NCI-H1417 treated with DMSO at 0.1 percent for 48 hours (cell line): ENCODE measurements at regions not wholly inside any gene's neighbourhood (a gene's known extent, or its start where the extent isn't known, plus 50 kb on each side); places are given as distances from the start of the nearest gene placed in this dataset.

ENCODE experiments used
- DNase-seq: peaks from one replicate; lab custom pipeline; 2025; lab: John Stamatoyannopoulos, UW

DNA sequence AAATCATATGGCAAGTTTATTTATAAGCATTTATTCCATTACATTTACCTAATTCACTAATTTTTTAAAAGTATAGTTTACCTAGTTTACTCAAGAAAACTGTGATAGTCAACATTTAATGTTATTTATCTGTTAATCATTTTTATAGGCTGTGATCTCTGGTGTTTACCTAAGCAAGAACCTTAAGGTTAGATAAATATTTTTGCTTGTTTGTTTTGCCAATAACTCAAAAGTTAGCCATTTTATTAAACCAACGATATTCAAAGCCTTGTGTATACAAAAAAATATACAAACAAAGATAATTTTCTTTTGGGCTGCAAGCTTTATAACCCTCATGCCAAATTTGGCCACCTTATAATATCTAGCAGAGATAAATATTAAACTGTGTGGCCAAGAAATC lies 157.3 kb downstream of the SLCO1B3 start:
- no peak for DNase-seq

DNA sequence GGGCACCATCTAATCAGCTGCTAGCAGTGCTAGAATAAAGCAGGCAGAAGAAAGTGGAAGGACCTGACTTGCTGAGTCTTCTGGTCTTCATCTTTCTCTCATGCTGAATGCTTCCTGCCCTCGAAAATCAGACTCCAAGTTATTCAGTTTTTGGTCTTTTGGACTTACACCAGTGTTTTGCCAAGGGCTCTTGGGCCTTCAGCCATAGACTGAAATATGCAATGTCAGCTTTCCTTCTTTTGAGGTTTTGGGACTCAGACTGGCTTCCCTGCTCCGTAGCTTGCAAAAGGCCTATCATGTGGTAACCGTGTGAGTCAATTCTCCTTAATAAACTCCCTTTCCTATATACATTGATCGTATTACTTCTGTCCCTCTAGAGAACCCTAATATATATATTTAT lies 159.3 kb downstream of the SLCO1B3 start:
- DNase-seq, result no peak

DNA sequence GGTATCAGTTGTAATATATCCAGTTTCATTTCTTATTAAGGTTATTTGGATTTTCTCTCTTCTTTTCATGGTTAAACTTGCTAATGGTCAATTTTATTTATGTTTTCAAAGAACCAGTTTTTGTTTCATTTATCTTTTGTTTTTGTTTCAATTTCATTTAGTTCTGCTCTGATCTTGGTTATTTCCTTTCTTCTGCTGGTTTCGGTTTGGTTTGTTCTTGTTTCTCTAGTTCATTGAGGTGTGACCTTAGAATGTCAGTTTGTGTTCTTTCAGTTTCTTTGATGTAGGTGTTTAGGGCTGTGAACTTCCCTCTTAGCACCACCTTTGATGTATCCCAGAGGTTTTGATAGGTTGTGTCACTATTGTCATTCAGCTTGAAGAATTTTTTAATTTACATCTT lies 145.6 kb upstream of the SLCO1B1 start:
- no peak for DNase-seq

DNA sequence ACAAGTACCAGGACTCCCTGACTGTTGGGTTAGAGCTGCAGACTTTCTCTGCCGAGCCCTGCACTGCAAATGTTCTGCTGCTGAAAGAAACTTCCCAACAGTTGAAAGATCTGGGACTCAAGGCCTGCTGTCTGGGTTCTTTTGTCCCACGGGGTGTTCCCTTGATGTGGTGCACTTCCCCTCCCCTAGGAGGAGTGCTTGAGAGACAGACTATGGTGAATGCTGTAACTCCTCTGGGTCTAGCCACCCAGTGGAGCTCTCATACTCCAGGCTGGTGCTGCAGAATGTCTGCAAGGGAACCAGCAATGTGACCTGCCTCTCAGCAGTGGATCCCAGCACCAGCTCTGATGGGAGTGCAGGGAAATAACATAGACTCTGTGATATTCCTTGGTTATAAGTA lies 129.2 kb upstream of the SLCO1B1 start:
- DNase-seq, result no peak

DNA sequence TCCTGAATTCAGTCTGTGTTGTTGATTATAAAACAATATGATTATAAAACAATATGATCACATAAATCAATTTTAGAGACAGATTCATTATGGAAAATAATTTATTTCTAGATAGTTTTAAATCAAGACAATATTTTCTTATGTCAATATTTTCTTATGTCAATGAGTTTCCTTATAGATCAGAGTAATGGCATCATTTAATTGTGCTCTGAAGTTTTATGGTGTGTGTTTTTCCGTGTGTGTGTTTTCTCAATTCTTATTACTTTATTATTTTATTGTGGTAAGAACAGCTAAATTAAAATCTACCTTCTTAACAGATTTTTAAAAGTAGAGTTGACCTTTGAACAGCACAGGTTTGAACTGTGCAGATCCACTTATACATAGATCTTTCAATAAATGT lies 105.3 kb upstream of the SLCO1B1 start:
- no peak for DNase-seq

DNA sequence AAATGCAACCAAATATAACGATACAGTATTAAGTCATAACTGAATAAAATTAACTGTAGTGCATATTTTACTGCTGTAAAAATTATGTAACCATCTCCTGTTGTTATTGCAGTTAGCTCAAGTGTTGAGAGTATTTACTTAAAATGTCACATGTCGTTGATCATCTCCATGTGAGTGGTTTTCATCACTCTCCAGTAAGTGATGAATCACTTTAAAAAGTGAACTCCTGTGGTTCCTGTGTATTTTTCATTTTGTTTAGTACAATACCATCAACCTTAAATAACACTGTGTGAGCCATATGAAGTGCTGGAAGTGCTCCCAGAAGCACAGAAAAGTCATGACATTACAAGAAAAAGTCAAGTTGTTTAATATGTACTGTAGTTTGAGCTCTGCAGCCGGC lies 104.7 kb upstream of the SLCO1B1 start:
- DNase-seq, result peak; percentile 91

DNA sequence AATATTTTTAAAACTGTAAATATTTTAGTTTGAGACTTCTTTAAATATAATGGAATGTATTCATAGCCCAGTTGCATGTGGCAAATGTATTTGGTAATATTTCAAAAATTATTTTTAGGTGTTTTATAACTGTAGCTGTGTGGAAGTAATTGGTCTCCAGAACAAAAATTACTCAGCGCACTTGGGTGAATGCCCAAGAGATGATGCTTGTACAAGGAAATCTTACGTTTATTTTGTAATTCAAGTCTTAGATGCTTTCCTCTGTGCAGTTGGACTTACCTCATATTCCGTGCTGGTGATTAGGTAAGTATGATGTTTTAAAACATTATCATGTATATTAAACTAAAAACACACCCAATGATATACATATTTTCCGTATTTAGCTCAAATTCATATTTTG lies 76.7 kb upstream of the SLCO1B1 start:
- DNase-seq, result no peak

DNA sequence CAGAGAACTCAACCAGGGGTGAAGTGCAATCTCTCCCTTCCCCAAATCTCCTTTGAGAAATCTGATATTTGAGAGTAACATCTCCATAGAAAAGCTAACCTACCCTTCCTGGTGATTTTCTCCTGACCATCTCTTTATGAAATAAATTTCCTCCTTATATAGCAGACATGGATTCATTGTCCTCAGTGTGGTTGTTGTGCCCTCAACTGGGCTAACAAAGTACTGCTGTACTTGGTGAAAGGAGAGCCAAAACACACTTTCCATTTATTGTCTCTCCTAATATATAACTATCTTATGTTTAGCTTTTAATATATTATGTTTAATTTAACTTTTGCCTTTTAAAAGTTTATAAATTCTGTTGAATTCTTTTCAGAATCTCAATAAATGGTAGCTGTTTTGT lies 65.1 kb upstream of the SLCO1B1 start:
- DNase-seq, result no peak

DNA sequence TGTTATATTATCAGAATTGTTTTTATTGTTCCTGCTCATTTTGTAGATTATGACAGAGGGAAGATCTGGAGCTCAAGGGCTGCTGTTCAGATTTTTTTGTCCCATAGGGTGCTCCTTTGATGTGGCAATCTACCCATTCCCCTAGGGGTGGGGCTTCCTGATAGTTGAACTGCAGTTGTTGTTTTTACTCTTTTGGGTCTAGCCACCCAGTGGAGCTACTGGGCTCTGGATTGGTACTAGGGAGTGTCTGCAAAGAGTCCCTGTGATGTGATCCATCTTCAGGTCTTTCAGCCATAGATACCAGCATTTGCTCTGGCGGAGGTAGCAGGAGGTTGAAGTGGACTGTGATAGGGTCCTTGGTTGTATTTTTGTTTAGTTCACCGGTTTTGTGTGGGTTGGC lies 57.9 kb upstream of the SLCO1B1 start:
- DNase-seq, result no peak

DNA sequence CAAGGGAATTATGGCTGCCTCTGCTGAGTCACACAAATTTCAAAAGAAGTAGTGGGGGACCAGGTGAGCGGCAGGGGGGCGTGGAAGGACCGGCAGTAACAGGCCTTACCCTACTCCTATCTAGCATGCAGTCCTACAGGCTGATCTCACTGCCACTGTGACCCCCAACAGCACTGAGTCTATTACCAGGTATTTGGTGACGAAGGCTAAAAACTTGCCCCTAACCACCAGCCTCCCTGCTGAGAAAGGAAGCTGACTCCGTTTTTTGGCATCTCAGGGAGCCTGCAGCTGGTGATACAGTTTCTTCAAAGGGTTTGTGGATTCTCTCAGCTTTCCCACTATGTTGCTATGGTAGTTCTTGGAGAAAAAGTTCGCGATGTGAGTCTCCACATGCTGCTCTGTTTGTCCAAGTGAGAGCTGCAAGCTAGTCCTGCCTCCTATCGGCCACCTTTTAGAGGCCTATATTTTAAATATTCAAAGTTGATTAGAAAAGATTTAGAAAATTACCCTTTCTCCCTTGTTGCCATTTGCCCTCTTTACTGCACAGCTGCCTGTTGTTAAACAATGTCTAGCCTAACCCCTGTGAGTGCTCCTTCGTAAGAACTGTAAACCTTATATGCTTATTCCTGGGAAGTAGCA lies 57.1 kb upstream of the SLCO1B1 start:
- no peak for DNase-seq
